PC-3 (cell line): ENCODE measurements at regions not wholly inside any gene's neighbourhood (a gene's known extent, or its start where the extent isn't known, plus 50 kb on each side); places are given as distances from the start of the nearest gene placed in this dataset.
A peak's percentile ranks its signal among the peaks of the same experiment; 100 is the strongest.

Source experiments
- ATAC-seq: fragments of 200-7000 bp; cut with Tn5 transposase; 2 replicates; pipeline ENCODE4 v1.9.1; 2020; ENCODE audit warnings: mild to moderate bottlenecking, moderate library complexity
- BruUV-seq: library from RNA; stranded (reverse); fragments of 400-500 nt; replicated peaks from 2 replicates; lab custom pipeline; 2021; lab: Mats Ljungman, UMichigan
- CTCF ChIA-PET: fragments of 300-600 bp; sonication (Branson Sonifier 250); formaldehyde crosslinking; loops from one replicate; lab custom pipeline; 2022; ENCODE audit warnings: antibody characterized with exemption; lab: Charles Lee
- POLR2A ChIA-PET: fragments of 300-600 bp; sonication (Branson Sonifier 250); formaldehyde crosslinking; loops from one replicate; lab custom pipeline; 2022; ENCODE audit warnings: antibody characterized with exemption; ENCODE audit not compliant: unreplicated experiment; lab: Charles Lee
- DNase-seq: peaks from one replicate; pipeline ENCODE4 v3.0.0-alpha.2; 2015
- H2AFZ ChIP-seq: fragments of 300-600 bp; sonication (generic); 2 replicates; pipeline ENCODE4 v1.6.0; 2016; ENCODE audit warnings: antibody characterized with exemption, low read length
- H3F3A ChIP-seq: fragments of 300-600 bp; sonication (generic); one replicate; pipeline ENCODE4 v1.6.0; 2017; ENCODE audit warnings: antibody characterized with exemption, low read length, control low read depth, mild to moderate bottlenecking; ENCODE audit not compliant: unreplicated experiment
- H3K27ac ChIP-seq: fragments of 300-600 bp; sonication (generic); 2 replicates; pipeline ENCODE4 v1.5.1; 2016; ENCODE audit warnings: mild to moderate bottlenecking, low read length
- H3K27me3 ChIP-seq: fragments of 300-600 bp; sonication (generic); 2 replicates; pipeline ENCODE4 v1.6.1; 2016; ENCODE audit warnings: low read length, mixed read lengths
- H3K36me3 ChIP-seq: fragments of 300-600 bp; sonication (generic); 2 replicates; pipeline ENCODE4 v1.6.1; 2016; ENCODE audit warnings: low read depth, mixed run types, low read length, mixed read lengths
- H3K4me1 ChIP-seq: fragments of 300-600 bp; sonication (generic); 2 replicates; pipeline ENCODE4 v1.5.1; 2016; ENCODE audit warnings: low read length; ENCODE audit not compliant: insufficient read depth
- H3K4me2 ChIP-seq: fragments of 300-600 bp; sonication (generic); 2 replicates; pipeline ENCODE4 v1.6.0; 2016; ENCODE audit warnings: low read length
- H3K4me3 ChIP-seq: fragments of 300-600 bp; sonication (generic); 2 replicates; pipeline ENCODE4 v1.5.1; 2016; ENCODE audit warnings: mild to moderate bottlenecking, low read length, mixed read lengths
- H3K79me2 ChIP-seq: fragments of 300-600 bp; sonication (generic); 2 replicates; pipeline ENCODE4 v1.6.1; 2017; ENCODE audit warnings: low read length, mixed read lengths
- H3K9ac ChIP-seq: fragments of 300-600 bp; sonication (generic); 2 replicates; pipeline ENCODE4 v1.6.0; 2016; ENCODE audit warnings: mild to moderate bottlenecking, low read length
- H3K9me2 ChIP-seq: fragments of 300-600 bp; sonication (generic); replicated peaks from 2 replicates; pipeline ENCODE4 v1.6.1; 2016; ENCODE audit warnings: mixed run types, low read length, mixed read lengths
- H3K9me3 ChIP-seq: fragments of 300-600 bp; sonication (generic); 2 replicates; pipeline ENCODE4 v1.6.1; 2016; ENCODE audit warnings: low read length, mixed read lengths
- H4K20me1 ChIP-seq: fragments of 300-600 bp; sonication (generic); 2 replicates; pipeline ENCODE4 v1.6.1; 2016; ENCODE audit warnings: low read length, mixed read lengths
- CTCF ChIP-seq: fragments of 300-600 bp; sonication (generic); conservative IDR thresholded peaks from 2 replicates; pipeline ENCODE4 v1.5.1; 2017; ENCODE audit warnings: antibody characterized with exemption, low read depth, mild to moderate bottlenecking, low read length
- EZH2 ChIP-seq: fragments of 300-600 bp; sonication (generic); IDR thresholded peaks from one replicate; pipeline ENCODE4 v1.6.1; 2017; ENCODE audit warnings: antibody characterized with exemption, mild to moderate bottlenecking, low read length; ENCODE audit not compliant: unreplicated experiment
- EZH2phosphoT487 ChIP-seq: fragments of 300-600 bp; sonication (generic); IDR thresholded peaks from 2 replicates; pipeline ENCODE4 v1.6.1; 2018; ENCODE audit warnings: mild to moderate bottlenecking, antibody characterized with exemption, low read length, borderline replicate concordance
- intact Hi-C: fragments of 100-400 bp; cut with micrococcal nuclease; formaldehyde crosslinking; loops from 2 replicates; pipeline ENCODE4 v1.9.0; 2023

- no TSS peak for BruUV-seq
- no peak for ATAC-seq
These were observed 158.1 kb upstream of the ANXA10 start for GRCh38 chr4:167934216-167934615.

GRCh38 chr4:167939863-167940616 is 152.3 kb upstream of the ANXA10 start:
- Histone ChIP-seq H3K9ac (no peak overlapping the region), H3K4me3 (no peak overlapping the region), H3F3A (no peaks in the 10 kb centered on the region), H3K79me2 (no peaks in the 10 kb centered on the region), H3K9me3 (no peaks in the 10 kb centered on the region), H2AFZ (no peak overlapping the region), H3K4me1 (peaks cover 12% of the 10 kb centered on the region), H4K20me1 (no peaks in the 10 kb centered on the region), H3K4me2 (no peak overlapping the region), H3K27ac (no peak overlapping the region), H3K27me3 (no peaks in the 10 kb centered on the region), H3K36me3 (no peaks in the 10 kb centered on the region), H3K9me2 (no peaks in the 10 kb centered on the region)
- no TSS peak for BruUV-seq
- TF ChIP-seq EZH2: no peak
- TF ChIP-seq EZH2phosphoT487: no peak
- no peak for TF ChIP-seq CTCF
- DNase-seq (no peak), ATAC-seq (no peak)
- intact Hi-C loops: no loop called here
- POLR2A ChIA-PET: no interaction called here
- CTCF ChIA-PET: no interaction called here

More at GRCh38 chr4:167934216-167934615, 158.1 kb upstream of the ANXA10 start:
- no peak for DNase-seq
- H2AFZ ChIP-seq: no peak overlapping the region
- H3K79me2 ChIP-seq: no peaks in the 10 kb centered on the region
- no peak overlapping the region for H3K4me2 ChIP-seq
- no peaks in the 10 kb centered on the region for H3K27me3 ChIP-seq
- ChIA-PET CTCF (no interaction called here), POLR2A (no interaction called here)
- no peaks in the 10 kb centered on the region for H3F3A ChIP-seq
- TF ChIP-seq EZH2phosphoT487 (no peak), EZH2 (no peak), CTCF (no peak)
- H3K9me2 ChIP-seq: no peaks in the 10 kb centered on the region
- H3K4me1 ChIP-seq: no peaks in the 10 kb centered on the region
- H3K9ac ChIP-seq: no peak overlapping the region
- H4K20me1 ChIP-seq: no peaks in the 10 kb centered on the region
- no peak overlapping the region for H3K4me3 ChIP-seq
- no peaks in the 10 kb centered on the region for H3K9me3 ChIP-seq
- no peaks in the 10 kb centered on the region for H3K36me3 ChIP-seq
- H3K27ac ChIP-seq: no peak overlapping the region
- intact Hi-C loops: no loop called here

- no peaks in the 10 kb centered on the region for H4K20me1 ChIP-seq
- peak; percentile 43 for ATAC-seq
- TF ChIP-seq EZH2phosphoT487: no peak
- no peak for TF ChIP-seq CTCF
- TF ChIP-seq EZH2: no peak
- no peaks in the 10 kb centered on the region for H3K27me3 ChIP-seq
- H3K9ac ChIP-seq: no peak overlapping the region
- no peaks in the 10 kb centered on the region for H3K79me2 ChIP-seq
- no peaks in the 10 kb centered on the region for H3K9me2 ChIP-seq
- no peak overlapping the region for H3K4me3 ChIP-seq
- no peaks in the 10 kb centered on the region for H3F3A ChIP-seq
- H3K36me3 ChIP-seq: no peaks in the 10 kb centered on the region
- peaks cover 12% of the 10 kb centered on the region for H3K4me1 ChIP-seq
- peak; percentile 51 for DNase-seq
- ChIA-PET CTCF (no interaction called here), POLR2A (no interaction called here)
- no TSS peak for BruUV-seq
- H3K4me2 ChIP-seq: no peak overlapping the region
- intact Hi-C loops: no loop called here
- H3K27ac ChIP-seq: no peak overlapping the region
- H2AFZ ChIP-seq: no peak overlapping the region
- no peaks in the 10 kb centered on the region for H3K9me3 ChIP-seq
These were observed 148.3 kb upstream of the ANXA10 start for GRCh38 chr4:167943872-167944505.
